ENCODE measurements at regions not wholly inside any gene's neighbourhood (a gene's known extent, or its start where the extent isn't known, plus 50 kb on each side); places are given as distances from the start of the nearest gene placed in this dataset.

- FAIRE-seq (no peak), ATAC-seq (no peak), DNase-seq (no peak)
- Histone ChIP-seq H3K27me3 (peaks cover 0 to 5% (median 5%) of the 10 kb centered on the region in 4 donors), H3K36me3 (no peaks in the 10 kb centered on the region), H3K4me1 (no peaks in the 10 kb centered on the region), H3K27ac (no peak overlapping the region), H3K9me3 (no peaks in the 10 kb centered on the region), H3K4me3 (no peak overlapping the region)
- intact Hi-C loops (cut with DNase I): no loop called here
- 71 to 82% methylated on average over 6 of the region's 6 CpGs for WGBS, 2 donors
- TF ChIP-seq, protein P1, sequence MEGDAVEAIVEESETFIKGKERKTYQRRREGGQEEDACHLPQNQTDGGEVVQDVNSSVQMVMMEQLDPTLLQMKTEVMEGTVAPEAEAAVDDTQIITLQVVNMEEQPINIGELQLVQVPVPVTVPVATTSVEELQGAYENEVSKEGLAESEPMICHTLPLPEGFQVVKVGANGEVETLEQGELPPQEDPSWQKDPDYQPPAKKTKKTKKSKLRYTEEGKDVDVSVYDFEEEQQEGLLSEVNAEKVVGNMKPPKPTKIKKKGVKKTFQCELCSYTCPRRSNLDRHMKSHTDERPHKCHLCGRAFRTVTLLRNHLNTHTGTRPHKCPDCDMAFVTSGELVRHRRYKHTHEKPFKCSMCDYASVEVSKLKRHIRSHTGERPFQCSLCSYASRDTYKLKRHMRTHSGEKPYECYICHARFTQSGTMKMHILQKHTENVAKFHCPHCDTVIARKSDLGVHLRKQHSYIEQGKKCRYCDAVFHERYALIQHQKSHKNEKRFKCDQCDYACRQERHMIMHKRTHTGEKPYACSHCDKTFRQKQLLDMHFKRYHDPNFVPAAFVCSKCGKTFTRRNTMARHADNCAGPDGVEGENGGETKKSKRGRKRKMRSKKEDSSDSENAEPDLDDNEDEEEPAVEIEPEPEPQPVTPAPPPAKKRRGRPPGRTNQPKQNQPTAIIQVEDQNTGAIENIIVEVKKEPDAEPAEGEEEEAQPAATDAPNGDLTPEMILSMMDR (IDR thresholded peaks at IDR 0.05): no peak
Measured at GRCh38 chr21:31560479-31560878, 99.0 kb upstream of the SOD1 start.

DNA sequence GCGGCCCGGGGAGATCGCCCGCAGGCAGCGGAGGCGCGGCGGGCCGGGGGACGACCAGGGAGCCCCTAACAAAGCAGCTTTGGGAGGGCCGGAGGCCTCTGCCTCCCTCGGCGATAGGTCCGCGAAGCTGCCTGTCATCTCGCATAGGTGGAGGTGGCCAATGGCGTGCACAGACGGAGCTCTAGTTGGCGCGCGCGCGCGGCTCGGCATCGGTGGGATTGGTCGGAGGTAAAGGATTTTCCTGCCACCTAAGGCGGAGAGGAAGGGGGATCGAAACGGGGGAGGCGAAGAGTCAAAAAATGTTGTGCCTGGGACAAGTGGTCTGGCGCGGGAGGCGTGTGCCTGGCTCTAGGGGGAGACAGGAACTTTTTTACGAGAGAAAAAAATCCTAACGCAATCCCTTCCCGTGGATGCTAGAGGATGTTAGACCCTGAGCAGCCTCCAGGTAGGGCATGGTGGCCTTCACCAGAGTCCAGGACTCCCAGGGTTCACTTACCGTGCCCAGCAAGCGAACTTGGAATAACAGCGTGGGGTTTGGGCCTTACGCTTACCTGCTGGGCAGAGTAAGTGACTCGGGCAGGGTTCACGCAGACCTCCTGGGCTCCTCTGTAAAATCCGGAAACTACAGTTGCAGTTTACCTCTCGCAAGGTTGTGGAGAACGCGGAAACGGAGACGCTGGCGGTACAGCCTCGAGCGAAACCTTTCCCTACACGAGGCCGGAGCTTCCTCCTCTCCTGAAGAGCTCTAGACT is 99.9 kb upstream of the SOD1 start:
- intact Hi-C loops (cut with DNase I): no loop called here

DNA sequence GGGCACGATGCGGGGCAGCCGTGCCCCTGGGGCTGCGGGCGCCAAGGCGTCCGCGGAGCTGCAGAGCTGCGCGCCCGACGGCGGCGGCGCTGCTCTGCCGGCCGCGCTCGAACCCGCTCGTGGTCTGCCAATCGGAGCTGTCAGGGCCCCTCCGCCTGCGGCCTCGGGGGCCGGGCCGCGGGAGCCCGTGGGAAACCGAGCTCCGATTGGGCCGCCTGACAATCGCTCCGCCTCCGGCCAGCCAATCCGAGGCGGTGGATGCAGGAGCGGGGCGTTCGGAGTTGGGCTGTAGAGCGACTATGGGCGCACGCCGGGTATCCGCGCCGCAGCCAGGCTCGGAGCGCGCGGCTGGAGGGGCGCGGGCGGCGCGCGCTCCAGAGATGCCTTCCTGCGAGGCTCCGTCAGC is 100.5 kb upstream of the SOD1 start:
- H3K9me3 ChIP-seq: no peaks in the 10 kb centered on the region
- no peak overlapping the region for H3K27ac ChIP-seq
- DNase-seq (peak; percentile 66 to 87 (median 76)), FAIRE-seq (no peak), ATAC-seq (peak; percentile 91 to 95 (median 94))
- H3K36me3 ChIP-seq: no peaks in the 10 kb centered on the region
- H3K4me3 ChIP-seq: peak overlapping the region; percentile 31 to 56 (median 46)
- H3K4me1 ChIP-seq: no peaks in the 10 kb centered on the region
- peaks cover 0 to 5% (median 5%) of the 10 kb centered on the region in 4 donors for H3K27me3 ChIP-seq
- intact Hi-C loops (cut with DNase I): no loop called here
- TF ChIP-seq, protein P1 (IDR thresholded peaks at IDR 0.05): no peak
- 0 to 1% methylated on average over 59 of the region's 59 CpGs for WGBS, 2 donors

More for the DNA sequence above, 99.9 kb upstream of the SOD1 start:
- peak overlapping the region; percentile 31 to 56 (median 46) for H3K4me3 ChIP-seq
- H3K27me3 ChIP-seq: peaks cover 0 to 5% (median 5%) of the 10 kb centered on the region in 4 donors
- DNase-seq (peak; percentile 77 to 88 (median 85)), FAIRE-seq (no peak), ATAC-seq (peak; percentile 87 to 93 (median 91))
- WGBS, 2 donors: 1 to 2% methylated on average over 52 to 54 of the region's 54 CpGs
- H3K4me1 ChIP-seq: no peaks in the 10 kb centered on the region
- no peak overlapping the region for H3K27ac ChIP-seq
- H3K36me3 ChIP-seq: no peaks in the 10 kb centered on the region
- no peaks in the 10 kb centered on the region for H3K9me3 ChIP-seq
- TF ChIP-seq, protein P1 (IDR thresholded peaks at IDR 0.05): no peak

GRCh38 chr21:31558189-31558961 is 101.1 kb upstream of the SOD1 start:
- H3K4me1 ChIP-seq: no peaks in the 10 kb centered on the region
- H3K27ac ChIP-seq: no peak overlapping the region
- no peaks in the 10 kb centered on the region for H3K9me3 ChIP-seq
- WGBS, 2 donors: 1% methylated on average over 79 to 91 of the region's 91 CpGs
- FAIRE-seq: no peak
- no peaks in the 10 kb centered on the region for H3K36me3 ChIP-seq
- ATAC-seq: peak in 2 of 4 donors; percentile 7 to 29
- TF ChIP-seq, protein P1 (IDR thresholded peaks at IDR 0.05): no peak
- peak overlapping the region; percentile 31 to 56 (median 46) for H3K4me3 ChIP-seq
- DNase-seq: peak in 3 of 6 donors; percentile 8 to 58 (median 58)
- H3K27me3 ChIP-seq: peaks cover 0 to 5% (median 5%) of the 10 kb centered on the region in 4 donors
- intact Hi-C loops (cut with DNase I): no loop called here
